Progenitor cell of endocrine pancreas (in vitro differentiated cells): ENCODE measurements at regions not wholly inside any gene's neighbourhood (a gene's known extent, or its start where the extent isn't known, plus 50 kb on each side); places are given as distances from the start of the nearest gene placed in this dataset.

ENCODE experiments used
- DNase-seq: peaks from one replicate; pipeline ENCODE4 v3.0.0; 2021; ENCODE audit warnings: low spot score; ENCODE audit not compliant: unreplicated experiment
- H3K27ac Mint-ChIP-seq: 2 replicates; pipeline ENCODE4 v1.8.0; 2021; ENCODE audit warnings: mild to moderate bottlenecking, moderate library complexity, mixed read lengths
- H3K27me3 Mint-ChIP-seq: 2 replicates; pipeline ENCODE4 v1.8.0; 2021; ENCODE audit warnings: mixed read lengths
- H3K36me3 Mint-ChIP-seq: 2 replicates; pipeline ENCODE4 v1.8.0; 2022; ENCODE audit warnings: mixed read lengths; ENCODE audit not compliant: insufficient read depth
- H3K4me1 Mint-ChIP-seq: 2 replicates; pipeline ENCODE4 v1.8.0; 2021; ENCODE audit warnings: low read depth, mixed read lengths
- H3K4me3 Mint-ChIP-seq: 2 replicates; pipeline ENCODE4 v1.8.0; 2021; ENCODE audit warnings: low read depth, mild to moderate bottlenecking, moderate library complexity, mixed read lengths
- H3K9me3 Mint-ChIP-seq: 2 replicates; pipeline ENCODE4 v1.8.0; 2021; ENCODE audit warnings: low read depth, mixed read lengths
- CTCF ChIP-seq: fragments of 200-600 bp; sonication (generic); IDR thresholded peaks from one replicate; pipeline ENCODE4 v1.5.0; 2021; ENCODE audit warnings: antibody characterized with exemption, mild to moderate bottlenecking; ENCODE audit not compliant: unreplicated experiment

- Mint-ChIP-seq H3K4me3 (no peak overlapping the region), H3K27ac (no peak overlapping the region), H3K27me3 (no peaks in the 10 kb centered on the region), H3K9me3 (peaks cover 4% of the 10 kb centered on the region), H3K36me3 (peaks cover 2% of the 10 kb centered on the region), H3K4me1 (peaks cover 13% of the 10 kb centered on the region)
- DNase-seq: no peak
- TF ChIP-seq CTCF: no peak
Observed at GRCh38 chr14:71183876-71184689, 276.8 kb downstream of the PCNX1 start.

GRCh38 chr14:71185637-71186036 lies 278.4 kb downstream of the PCNX1 start:
- Mint-ChIP-seq H3K4me1 (peaks cover 13% of the 10 kb centered on the region), H3K4me3 (no peak overlapping the region), H3K9me3 (peaks cover 4% of the 10 kb centered on the region), H3K27me3 (no peaks in the 10 kb centered on the region), H3K36me3 (peaks cover 2% of the 10 kb centered on the region), H3K27ac (no peak overlapping the region)
- no peak for DNase-seq
- no peak for TF ChIP-seq CTCF

- H3K27ac Mint-ChIP-seq: peak overlapping the region; percentile 93
- H3K4me3 Mint-ChIP-seq: peak overlapping the region; percentile 31
- TF ChIP-seq CTCF: no peak
- no peak for DNase-seq
- peaks cover 2% of the 10 kb centered on the region for H3K36me3 Mint-ChIP-seq
- peaks cover 4% of the 10 kb centered on the region for H3K9me3 Mint-ChIP-seq
- no peaks in the 10 kb centered on the region for H3K27me3 Mint-ChIP-seq
- peaks cover 13% of the 10 kb centered on the region for H3K4me1 Mint-ChIP-seq
Observed at GRCh38 chr14:71187633-71188356, 280.5 kb downstream of the PCNX1 start.

- H3K9me3 Mint-ChIP-seq: peaks cover 4% of the 10 kb centered on the region
- no peak for TF ChIP-seq CTCF
- no peak overlapping the region for H3K27ac Mint-ChIP-seq
Observed at GRCh38 chr14:71190770-71191374, 283.6 kb downstream of the PCNX1 start.

GRCh38 chr14:71193663-71194062 lies 286.4 kb downstream of the PCNX1 start:
- Mint-ChIP-seq H3K9me3 (no peaks in the 10 kb centered on the region), H3K27me3 (peaks cover 4% of the 10 kb centered on the region), H3K36me3 (no peaks in the 10 kb centered on the region), H3K4me3 (no peak overlapping the region), H3K4me1 (peaks cover 4% of the 10 kb centered on the region), H3K27ac (no peak overlapping the region)
- no peak for DNase-seq
- no peak for TF ChIP-seq CTCF

More at GRCh38 chr14:71190770-71191374, 283.6 kb downstream of the PCNX1 start:
- DNase-seq: no peak
- Mint-ChIP-seq H3K4me3 (no peak overlapping the region), H3K4me1 (peaks cover 13% of the 10 kb centered on the region), H3K36me3 (peaks cover 2% of the 10 kb centered on the region), H3K27me3 (peaks cover 1% of the 10 kb centered on the region)
